DMS 273 (cell line): ENCODE measurements at regions not wholly inside any gene's neighbourhood (a gene's known extent, or its start where the extent isn't known, plus 50 kb on each side); places are given as distances from the start of the nearest gene placed in this dataset.

Experiments used
- DNase-seq: peaks from one replicate; lab custom pipeline; 2025; ENCODE audit not compliant: unreplicated experiment; lab: John Stamatoyannopoulos, UW

DNA sequence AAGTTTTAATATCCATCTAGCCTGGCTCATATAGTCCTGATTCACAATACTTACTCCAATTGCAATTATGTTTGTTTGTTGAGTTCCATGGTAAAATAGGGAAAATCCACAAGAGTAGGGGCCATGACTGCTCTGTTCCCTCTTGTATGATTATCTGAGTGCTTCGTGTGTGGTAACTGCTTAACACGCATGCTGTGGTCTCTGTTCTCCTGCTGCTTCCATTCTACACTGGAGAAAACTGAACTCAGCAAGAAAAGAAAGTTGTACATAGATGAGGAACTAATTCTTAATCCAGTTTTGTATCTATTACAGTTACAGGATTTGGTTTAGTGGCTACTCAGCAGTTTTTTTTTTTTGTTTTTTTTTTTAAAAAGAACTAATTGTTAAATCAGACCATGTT, 223.0 kb upstream of the SATB1 start:
- no peak for DNase-seq

DNA sequence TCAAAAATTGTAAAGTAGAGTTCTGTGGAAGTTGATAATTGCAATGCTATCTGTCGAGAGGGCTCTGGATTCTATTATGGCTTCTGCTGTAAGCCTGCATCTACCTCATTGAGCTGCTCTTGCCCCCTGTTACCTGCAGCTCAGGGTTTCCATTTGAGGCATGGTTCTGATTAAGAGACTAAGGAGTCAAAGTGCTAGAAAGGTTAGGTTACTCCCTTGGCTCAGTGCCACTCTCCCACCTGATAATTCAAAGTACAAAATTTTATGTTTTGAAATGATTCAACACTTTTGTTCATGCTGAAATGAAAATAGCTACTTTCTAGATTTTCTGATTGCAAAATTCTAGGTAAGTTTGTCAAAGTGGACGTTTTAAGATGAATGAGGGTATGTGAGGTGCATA, 220.5 kb upstream of the SATB1 start:
- no peak for DNase-seq

DNA sequence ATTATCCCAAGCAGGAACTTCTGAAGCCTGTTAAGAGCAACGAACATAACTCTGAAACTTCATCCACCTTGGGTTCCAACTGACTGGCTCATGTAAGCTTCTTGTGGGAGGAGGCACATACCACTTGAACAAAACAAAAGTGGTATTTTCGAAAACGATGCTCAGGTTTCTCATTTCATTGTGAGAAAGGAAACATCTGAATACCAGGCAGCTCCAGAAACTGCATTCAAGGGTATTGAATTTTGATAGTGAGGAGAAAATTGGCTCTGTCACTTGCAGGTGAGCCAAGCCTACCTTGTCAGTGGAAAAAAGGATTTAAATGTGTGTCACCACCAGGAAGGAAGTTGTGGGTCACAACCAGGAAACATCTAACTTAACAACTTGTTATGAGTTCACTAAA, 218.1 kb upstream of the SATB1 start:
- DNase-seq = no peak

DNA sequence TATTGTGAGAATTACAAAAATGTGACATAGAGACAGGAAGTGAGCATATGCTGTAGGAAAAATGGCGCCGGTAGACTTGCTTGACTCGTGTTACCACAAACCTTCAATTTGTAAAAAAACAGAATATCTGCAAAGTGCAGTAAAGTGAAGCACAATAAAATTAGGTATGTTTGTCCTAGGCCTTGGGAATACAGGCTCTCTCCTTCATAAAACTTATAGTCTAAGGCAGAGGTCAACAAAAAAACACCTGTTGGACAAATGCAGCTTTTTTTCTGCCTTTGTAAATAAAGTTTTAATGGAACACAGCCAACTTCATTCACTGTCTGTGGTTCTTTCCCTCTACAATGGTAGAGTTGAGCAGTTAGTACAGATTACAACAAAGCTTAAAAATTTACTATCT, 216.8 kb upstream of the SATB1 start:
- no peak for DNase-seq

DNA sequence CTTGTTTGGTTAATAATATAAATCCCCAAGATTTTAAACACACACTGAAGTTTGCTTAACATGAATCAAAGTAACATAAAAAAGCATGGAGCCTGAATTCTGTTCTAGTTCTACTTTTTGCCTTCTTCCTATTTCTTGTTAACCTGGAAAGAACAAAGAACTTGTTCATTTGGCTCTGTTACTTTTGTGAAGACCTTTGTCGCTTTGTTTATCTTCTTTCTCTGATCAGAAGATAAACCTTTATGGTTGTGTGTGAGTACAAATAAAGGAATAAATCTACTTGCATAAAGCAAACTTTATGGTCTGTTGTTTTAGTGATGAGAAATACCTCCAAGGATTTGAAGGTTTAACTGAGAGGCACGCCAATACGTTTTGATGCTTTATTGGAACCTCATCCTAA, 210.1 kb upstream of the SATB1 start:
- DNase-seq = no peak

DNA sequence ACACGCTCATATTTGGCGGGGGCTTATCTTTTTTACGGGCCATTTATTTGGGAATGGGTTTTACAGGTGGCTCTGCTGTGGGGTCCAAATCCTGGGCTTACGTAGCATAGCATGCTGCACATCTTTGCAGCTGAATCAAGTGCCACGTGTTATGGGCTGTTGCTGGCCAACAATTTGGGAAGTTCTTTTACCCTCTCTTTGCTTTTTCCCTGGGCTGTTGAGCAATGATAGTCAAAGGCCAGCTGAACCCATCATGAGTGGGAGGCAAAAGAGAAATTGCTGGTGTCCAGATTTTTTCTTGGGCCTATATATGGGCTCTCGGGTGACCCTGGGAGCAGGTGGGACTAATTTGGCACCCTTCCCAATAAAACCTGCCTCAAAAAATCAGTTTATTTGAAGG, 209.3 kb upstream of the SATB1 start:
- no peak for DNase-seq

DNA sequence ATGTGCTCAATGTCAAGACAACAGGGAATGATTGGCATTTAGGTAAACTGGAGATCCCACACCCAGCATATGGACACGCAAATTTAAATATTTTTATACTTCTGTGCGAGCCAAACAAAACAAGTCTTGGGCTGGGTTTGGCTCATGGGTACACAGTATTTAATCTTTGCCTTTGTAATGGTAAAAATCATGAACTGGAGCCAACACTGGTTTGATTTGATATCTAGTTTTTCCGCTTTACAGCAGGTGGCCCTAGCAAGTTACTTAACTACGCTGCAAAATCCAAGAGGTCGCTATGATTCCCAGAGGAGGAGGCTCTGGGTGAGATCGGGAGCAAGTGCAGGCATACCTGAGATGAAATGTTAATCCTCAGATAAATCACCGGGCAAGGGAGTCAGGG, 207.9 kb upstream of the SATB1 start:
- DNase-seq = no peak

DNA sequence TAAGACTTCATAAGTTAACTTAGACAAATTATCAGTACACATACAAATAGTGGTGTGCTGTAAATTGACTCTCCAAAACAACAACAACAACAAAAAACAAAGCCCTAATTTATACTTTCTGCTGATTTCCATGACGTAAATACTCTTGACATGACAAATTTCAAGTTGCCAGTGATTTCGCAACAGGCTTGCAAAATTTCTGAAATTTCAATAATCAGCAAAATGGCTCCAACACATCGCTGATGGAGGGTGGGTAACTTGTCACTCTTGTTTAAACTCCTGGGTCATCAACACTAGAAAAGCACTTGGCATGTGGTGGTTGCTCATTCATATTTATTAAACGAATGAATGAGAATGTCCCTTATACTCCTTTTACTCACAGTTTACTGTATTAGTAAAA, 205.2 kb upstream of the SATB1 start:
- DNase-seq = no peak

DNA sequence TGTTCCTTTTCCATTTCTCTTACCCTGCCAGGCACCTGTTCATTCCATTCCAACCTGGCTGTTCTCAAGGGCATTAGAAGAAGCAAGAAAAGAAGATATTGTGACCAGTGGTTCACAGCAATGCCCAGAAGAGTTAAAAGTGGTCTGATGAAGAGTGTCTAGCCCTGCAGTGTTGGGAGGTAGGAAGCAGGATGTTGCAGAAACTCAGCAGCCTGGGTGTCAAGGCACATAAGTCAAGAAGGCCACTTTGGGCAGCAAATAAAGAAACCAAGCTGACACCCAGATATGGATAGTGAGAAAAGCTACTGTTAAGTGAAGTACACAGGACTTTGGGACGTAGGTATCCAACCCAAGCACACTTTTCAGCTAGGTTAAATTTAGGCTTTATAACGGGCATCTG, 199.9 kb upstream of the SATB1 start:
- DNase-seq = no peak

DNA sequence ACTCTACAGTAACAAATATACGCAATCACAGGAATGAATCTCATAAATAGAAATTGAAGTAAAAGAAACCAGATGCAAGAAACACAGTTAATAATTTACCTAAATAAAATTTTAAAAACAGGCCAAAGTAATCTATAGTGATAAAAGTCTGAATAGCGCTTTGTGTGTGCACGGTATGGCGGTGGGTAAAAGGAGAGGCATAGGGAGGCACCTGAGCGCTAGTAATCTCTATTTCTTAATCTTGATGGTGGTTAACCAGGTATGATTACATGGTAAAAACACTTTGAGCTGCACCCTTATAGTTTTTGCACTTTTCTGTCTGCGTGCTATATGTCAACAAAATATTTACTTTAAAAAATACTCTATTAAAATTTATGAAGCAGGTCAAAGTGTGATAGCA, 198.1 kb upstream of the SATB1 start:
- no peak for DNase-seq

DNA sequence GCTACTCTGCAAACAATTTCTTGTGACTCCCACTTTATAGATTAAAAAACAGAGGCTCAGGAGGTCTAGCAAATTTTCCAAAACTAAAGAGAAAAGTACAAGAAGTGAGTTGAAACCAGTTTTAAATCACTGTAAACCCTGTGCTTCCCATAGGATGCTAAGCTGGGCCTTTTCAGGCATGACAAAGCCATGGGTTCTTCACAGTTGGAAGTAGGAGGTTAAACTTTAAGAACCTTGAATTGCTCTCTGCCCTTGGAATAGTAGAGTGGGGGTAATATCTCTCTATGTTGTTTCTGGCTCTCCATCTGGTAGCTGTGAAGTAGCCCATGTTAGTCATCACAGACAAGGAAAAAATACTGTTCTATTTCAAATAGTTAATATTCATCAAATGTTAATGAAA, 193.6 kb upstream of the SATB1 start:
- DNase-seq = no peak

DNA sequence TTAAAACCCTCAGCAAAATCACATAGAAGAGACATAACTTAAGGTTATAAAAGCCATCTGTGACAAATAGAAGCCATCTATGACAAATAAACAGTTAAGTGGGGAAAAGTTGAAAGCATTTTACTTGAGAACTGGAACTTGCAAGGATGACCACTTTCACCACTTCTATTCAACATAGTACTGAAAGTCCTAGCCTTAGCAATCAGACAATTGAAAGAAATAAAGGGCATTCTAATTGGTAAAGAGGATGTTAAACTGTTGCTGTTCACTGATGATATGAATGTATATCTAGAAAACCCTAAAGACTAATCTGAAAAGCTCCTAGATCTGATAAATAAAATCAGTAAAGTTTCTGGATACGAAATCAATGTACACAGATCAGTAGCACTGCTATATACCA, 186.9 kb upstream of the SATB1 start:
- no peak for DNase-seq

DNA sequence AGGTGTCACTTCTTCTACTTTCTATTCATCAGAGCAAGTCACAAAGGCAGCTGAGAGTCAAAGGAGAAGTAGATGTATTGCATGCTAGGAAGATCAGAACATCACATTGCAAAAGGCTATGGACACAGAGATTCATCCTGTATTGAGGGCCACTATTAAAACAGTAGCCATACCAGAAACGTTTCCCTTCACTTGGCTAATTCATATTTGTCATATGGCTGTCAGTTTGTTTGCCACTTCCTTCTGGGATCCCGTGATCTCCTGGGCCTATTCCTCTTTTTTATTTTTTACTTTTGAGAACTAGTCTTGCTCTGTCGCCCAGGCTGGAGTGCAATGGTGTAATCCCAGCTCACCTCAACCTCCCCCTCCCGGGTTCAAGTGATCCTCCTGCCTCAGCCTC, 184.0 kb upstream of the SATB1 start:
- DNase-seq = no peak

DNA sequence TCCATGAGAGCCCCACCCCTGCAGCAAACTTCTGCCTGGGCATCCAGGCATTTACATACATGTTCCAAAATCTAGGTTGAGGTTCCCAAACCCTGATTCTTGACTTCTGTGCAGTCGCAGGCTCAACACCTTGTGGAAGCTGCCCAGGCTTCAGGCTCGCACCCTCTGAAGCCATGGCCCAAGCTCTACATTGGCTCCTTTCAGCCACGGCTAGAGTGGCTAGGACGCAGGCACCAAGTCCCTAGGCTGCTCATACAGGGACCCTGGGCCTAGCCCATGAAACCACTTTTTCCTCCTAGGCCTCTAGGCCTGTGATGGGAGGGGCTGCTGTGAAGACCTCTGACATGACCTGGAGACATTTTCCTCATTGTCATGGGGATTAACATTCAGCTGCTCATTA, 172.8 kb upstream of the SATB1 start:
- DNase-seq = no peak

DNA sequence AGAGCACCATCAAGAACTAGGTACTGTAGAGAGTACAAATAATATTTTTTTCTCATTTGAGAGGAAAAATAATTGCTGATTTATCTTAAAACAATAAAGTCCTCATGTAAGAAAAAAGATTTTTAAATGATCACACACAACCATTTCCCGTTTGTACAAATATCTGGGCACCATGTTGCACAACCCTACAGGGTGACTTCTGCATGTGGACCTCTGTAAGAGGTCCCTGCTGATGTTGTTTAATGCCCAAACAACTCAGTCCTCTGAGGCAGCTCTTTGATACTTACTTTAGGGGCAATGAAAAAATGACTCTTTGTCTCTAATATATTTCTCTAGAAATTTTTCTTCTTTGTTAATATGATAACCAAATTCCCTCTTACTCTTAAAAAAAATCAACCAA, 168.1 kb upstream of the SATB1 start:
- DNase-seq = no peak

DNA sequence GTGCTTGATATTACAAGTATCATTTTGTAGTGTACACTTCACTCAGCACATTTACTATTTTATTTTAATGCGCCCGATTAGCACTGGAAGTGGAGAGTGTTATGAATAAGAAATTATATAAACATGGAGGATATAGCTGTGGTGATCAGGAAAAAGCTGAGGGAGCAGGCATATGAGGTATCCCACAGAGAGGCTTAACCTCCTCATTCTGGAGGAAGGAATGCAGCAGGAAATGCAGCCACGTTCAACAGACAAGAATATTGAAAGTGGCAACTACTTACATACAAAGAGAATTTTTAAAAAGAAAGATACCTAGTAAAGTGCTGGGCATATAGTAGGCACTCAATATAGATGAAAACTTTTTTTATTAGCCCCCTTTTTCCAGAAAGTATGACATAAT, 166.0 kb upstream of the SATB1 start:
- DNase-seq = no peak

DNA sequence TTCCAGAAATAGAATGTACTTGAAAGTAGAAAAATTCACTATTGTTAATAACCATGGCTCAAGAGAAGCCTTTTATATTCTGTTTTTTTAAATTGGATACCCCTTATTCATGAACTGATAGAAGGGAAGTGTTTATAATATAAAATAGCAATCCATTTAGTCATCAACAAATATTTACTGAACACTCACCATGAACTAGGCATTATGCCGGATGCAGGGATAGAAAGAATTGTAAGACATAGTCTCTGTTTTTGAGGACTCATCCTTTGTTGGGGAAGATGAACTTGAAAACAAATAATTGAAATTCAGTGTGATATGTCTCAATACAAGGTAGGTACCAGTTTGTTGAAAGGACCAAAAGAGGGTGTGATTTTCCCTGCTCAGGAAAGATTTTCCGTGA, 160.9 kb upstream of the SATB1 start:
- no peak for DNase-seq

DNA sequence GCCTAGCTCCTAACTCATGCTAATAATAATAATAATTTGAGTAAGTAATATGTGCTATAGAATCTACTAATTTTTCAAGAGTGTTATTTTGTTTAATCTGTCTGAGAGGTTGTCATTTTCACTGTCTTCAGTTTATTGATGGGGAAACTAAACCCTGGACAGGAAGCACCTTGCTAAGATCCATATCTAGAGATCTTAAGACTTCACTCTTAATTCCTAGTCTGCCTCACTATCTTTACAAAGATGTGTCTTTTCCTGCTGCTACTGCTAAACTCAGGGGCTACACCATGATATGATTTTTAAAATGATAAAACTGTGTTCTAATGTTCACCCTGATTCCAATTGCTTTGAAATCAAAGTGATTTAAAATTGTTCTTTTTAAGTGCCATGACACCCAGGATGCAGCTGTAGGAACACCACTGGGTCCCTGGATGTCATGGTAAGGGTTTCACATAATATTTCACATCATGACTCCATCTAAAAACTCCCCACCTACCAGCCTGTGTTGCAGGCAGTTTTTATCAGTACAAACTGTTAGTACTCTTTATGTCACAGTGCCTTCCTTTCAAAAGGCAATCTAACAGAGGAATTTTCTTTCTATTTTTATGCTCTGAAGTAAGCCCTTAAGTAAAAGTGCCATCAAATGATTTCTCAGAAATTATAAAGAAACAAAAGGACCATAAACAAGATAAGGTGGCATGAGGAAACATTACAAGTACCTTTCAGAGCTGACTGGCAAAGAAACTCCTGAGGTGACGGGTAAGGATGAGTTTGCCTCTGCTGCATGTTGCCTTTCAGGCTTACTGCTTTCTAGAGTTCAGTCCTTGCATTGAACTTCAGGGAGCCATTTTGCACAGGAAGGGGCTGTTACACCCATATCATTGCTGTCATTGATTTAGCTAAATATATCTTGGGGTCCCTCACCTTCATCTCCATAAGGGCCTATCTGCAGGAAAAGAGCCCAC, 160.1 kb upstream of the SATB1 start:
- no peak for DNase-seq

DNA sequence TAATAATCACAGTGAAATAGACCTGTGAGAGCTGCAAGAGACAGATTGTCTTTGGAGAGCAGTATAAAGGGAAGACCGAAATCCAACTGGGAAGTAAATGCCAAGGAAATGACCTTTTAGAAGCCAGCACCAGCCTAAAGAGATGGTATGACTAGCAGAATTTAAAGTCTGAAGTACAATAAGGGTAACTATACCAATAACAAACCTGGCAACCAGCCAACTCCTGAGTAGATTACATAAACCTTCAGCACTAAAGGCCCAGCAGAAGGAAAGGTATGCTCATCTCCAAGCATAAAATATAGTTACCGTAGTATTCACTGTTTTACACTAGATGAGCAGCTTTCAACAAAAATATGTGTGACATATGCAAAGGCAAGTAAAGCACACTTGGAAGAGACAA, 155.1 kb upstream of the SATB1 start:
- peak; percentile 1 for DNase-seq

DNA sequence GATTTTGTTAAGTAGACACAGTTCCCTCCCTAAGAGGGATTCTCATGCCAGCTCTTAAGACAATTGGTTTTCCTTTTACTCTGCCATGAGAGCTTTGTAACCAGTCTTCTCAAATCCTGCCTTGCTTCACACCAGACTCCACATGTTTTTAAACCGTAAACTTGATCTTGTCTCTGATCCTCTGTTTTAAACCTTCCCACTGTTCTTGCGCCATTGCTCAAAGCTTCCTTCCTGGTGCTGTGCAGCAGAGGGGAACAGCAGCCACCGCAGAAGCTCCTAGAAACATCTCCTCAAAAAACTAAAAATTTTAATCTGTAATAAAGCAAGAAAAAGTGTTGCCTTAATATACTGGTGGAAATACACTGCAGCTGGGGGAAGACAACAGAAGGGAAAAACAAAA, 154.5 kb upstream of the SATB1 start:
- DNase-seq = no peak

DNA sequence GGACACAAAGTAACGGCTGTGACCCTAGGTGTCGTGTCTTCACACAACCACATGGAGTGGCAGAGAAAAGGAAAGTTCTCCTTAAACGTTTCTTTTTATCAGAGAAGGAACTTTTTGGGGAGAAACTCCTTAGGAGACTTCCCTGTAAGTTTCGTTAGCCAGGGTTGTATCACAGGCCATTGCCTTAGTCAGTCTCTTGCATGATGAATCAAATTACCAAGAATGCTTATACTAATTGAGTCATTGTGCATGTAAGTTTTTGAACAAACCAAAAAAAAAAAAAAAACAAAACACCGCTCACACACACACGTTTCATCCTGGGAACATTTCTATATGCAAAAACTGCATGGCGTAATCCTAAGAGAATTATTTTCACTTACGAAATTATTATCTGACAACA, 150.4 kb upstream of the SATB1 start:
- DNase-seq = no peak

DNA sequence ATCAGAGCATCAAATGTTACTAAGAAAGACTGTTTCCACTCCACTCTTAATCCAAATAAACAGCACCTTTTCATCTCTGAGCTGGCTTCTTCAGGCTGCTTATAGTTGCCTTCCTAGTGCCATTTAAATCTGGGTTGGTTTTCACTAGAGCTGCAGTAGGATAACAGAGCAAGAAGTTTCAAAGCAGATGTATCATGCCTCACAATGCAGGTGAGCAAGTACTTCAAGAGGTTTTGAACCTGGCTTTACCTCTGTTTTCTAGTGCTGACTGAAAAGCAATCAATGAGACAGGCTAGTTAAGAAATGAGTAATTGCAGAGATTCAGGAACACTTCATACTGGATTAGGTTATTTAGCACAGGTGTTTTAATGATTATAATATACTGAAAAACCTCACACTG, 147.7 kb upstream of the SATB1 start:
- no peak for DNase-seq

DNA sequence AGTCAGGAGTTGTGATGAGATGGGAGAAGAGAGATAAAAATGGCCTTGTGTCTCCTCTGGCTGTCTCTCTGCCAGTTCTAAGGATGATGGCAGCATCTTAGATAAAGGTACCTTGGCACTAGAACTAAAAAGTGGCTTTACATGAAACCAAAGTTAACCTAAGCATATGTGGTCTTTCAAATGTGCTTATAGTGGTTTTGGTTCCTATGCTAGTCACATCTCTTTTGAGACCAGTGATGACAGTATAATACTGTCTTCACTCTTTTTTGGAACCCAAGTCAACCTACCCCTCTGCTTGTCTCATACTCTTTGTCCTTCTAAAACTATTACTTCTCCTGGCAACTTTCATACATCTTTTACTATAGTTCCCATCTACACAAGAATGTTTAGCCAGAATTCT, 142.2 kb upstream of the SATB1 start:
- DNase-seq = no peak
